K562 (cell line): ENCODE measurements at regions not wholly inside any gene's neighbourhood (a gene's known extent, or its start where the extent isn't known, plus 50 kb on each side); places are given as distances from the start of the nearest gene placed in this dataset.

Experiments
- ARNT ChIP-seq, 2 experiments: fragments of 450-650 bp; IDR thresholded peaks; 2 replicates each; pipeline ENCODE4 v1.6.1; 2016; ENCODE audit warnings: mild to moderate bottlenecking in 1 of 2
- CREM ChIP-seq: IDR thresholded peaks from 2 replicates; pipeline ENCODE4 v1.6.1; 2014; ENCODE audit warnings: antibody characterized with exemption, low read depth
- CTCF ChIP-seq, 3 experiments: IDR thresholded peaks in 2 of 3; conservative IDR thresholded peaks in 1 of 3; 2 replicates each; pipeline ENCODE4 v1.5.1; 2011 to 2012; ENCODE audit warnings: low read length in 3 of 3, mild to moderate bottlenecking in 3 of 3, control low read depth in 2 of 3, improper control_type of control experiment in 1 of 3, inconsistent platforms in 1 of 3, low read depth in 1 of 3, mixed read lengths in 1 of 3, moderate library complexity in 1 of 3; ENCODE audit not compliant: insufficient read depth in 2 of 3
- EZH2 ChIP-seq: IDR thresholded peaks from 2 replicates; pipeline ENCODE4 v1.6.1; 2012; ENCODE audit warnings: low read depth, mild to moderate bottlenecking, inconsistent platforms, low read length, borderline replicate concordance
- HCFC1 ChIP-seq: IDR thresholded peaks from 2 replicates; pipeline ENCODE4 v1.6.1; 2012; ENCODE audit warnings: low read depth, low read length, improper control_type of control experiment
- NONO ChIP-seq, 2 experiments: fragments of 200-400 bp in 1 of 2; fragments of 450-650 bp in 1 of 2; formaldehyde crosslinking in 1 of 2; IDR thresholded peaks; 2 replicates each; pipeline ENCODE4 v1.6.1; 2017; ENCODE audit warnings: low read depth in 2 of 2, mild to moderate bottlenecking in 2 of 2, moderate library complexity in 2 of 2, low read length in 1 of 2
- POLR2G ChIP-seq: fragments of 200-400 bp; formaldehyde crosslinking; IDR thresholded peaks from 2 replicates; pipeline ENCODE4 v1.6.1; 2017; ENCODE audit warnings: low read depth, mild to moderate bottlenecking, antibody characterized with exemption, low read length, moderate library complexity
- TAF7 ChIP-seq: fragments of 450-650 bp; IDR thresholded peaks from 2 replicates; pipeline ENCODE4 v1.6.1; 2016; ENCODE audit warnings: missing genetic modification characterization, missing compliant biosample characterization
- TEAD4 ChIP-seq, 2 experiments: sonication (generic) in 1 of 2; formaldehyde crosslinking in 1 of 2; IDR thresholded peaks; 2 replicates each; pipeline versions ENCODE4 v1.6.1 to v1.8.0; 2012 to 2022; ENCODE audit warnings: borderline replicate concordance in 1 of 2, inconsistent platforms in 1 of 2, low read length in 1 of 2, mild to moderate bottlenecking in 1 of 2, missing genetic modification reagents in 1 of 2
- ZNF212 ChIP-seq: fragments of 450-650 bp; formaldehyde crosslinking; IDR thresholded peaks from 2 replicates; pipeline ENCODE4 v1.4.0; 2020; ENCODE audit warnings: mild to moderate bottlenecking

- TF ChIP-seq ARNT (IDR thresholded peaks at IDR 0.05) (no peak), POLR2G (no peak), CTCF (IDR thresholded peaks at IDR 0.05 in 2 of 3, conservative IDR thresholded peaks at IDR 0.05 in 1 of 3; ENCODE audit: insufficient read depth in 2 of 3, low read depth in 1 of 3, low read length in 3 of 3) (no peak), NONO (IDR thresholded peaks at IDR 0.05; ENCODE audit: low read depth in 2 of 2, low read length in 1 of 2) (no peak), CREM (no peak), TAF7 (tag) (no peak), ZNF212 (no peak), HCFC1 (no peak), EZH2 (no peak), TEAD4 (IDR thresholded peaks at IDR 0.05; ENCODE audit: low read length) (no peak), TEAD4 (CRISPR knock-in tag; IDR thresholded peaks at IDR 0.05; ENCODE audit: borderline replicate concordance) (no peak)
Observed at GRCh38 chr12:13328535-13328934, 132.0 kb downstream of the EMP1 start.
